ENCODE measurements at regions not wholly inside any gene's neighbourhood (a gene's known extent, or its start where the extent isn't known, plus 50 kb on each side); places are given as distances from the start of the nearest gene placed in this dataset.

- TF ChIP-seq CTCF (IDR thresholded peaks at IDR 0.05) = no peak
- no peak for TF ChIP-seq POLR2AphosphoS5 (IDR thresholded peaks at IDR 0.05)
- no peak for TF ChIP-seq POLR2A (IDR thresholded peaks at IDR 0.05)
Measured at GRCh38 chr4:129384974-129385373, 289.0 kb downstream of the C4orf33 start.
